Lung (tissue), 11 donors: ENCODE measurements at regions not wholly inside any gene's neighbourhood (a gene's known extent, or its start where the extent isn't known, plus 50 kb on each side); places are given as distances from the start of the nearest gene placed in this dataset.

Experiments
- ATAC-seq: fragments of 200-7000 bp; cut with Tn5 transposase; one replicate; pipeline ENCODE4 v1.9.1; 2020; ENCODE audit warnings: moderate number of reproducible peaks; ENCODE audit not compliant: insufficient read depth, low FRiP score
- DNase-seq, 3 donors: peaks; one replicate each; pipeline ENCODE4 v3.0.0-alpha.2; 2013 to 2017
- H3K27ac ChIP-seq, 2 donors: one replicate each; pipeline ENCODE4 v1.5.1; 2013; ENCODE audit warnings: mild to moderate bottlenecking in 2 of 2, moderate library complexity in 2 of 2, control low read depth in 1 of 2, inconsistent platforms in 1 of 2, low read depth in 1 of 2, low read length in 1 of 2
- H3K27me3 ChIP-seq, 3 donors: one replicate each; pipeline ENCODE4 v1.5.1; 2013; ENCODE audit warnings: low read length in 2 of 3; ENCODE audit not compliant: control insufficient read depth in 3 of 3, insufficient read depth in 3 of 3
- H3K36me3 ChIP-seq, 4 donors: one replicate each; pipeline ENCODE4 v1.5.1; 2013; ENCODE audit warnings: low read length in 4 of 4, mild to moderate bottlenecking in 1 of 4, moderate library complexity in 1 of 4; ENCODE audit not compliant: control insufficient read depth in 4 of 4, insufficient read depth in 4 of 4
- H3K4me1 ChIP-seq, 5 donors: one replicate each; pipeline ENCODE4 v1.5.1; 2013; ENCODE audit warnings: low read length in 5 of 5, mild to moderate bottlenecking in 2 of 5, moderate library complexity in 1 of 5; ENCODE audit not compliant: control insufficient read depth in 5 of 5, insufficient read depth in 5 of 5
- H3K4me3 ChIP-seq: one replicate; pipeline ENCODE4 v1.5.1; 2013; ENCODE audit warnings: mild to moderate bottlenecking, control low read depth, moderate library complexity
- H3K9ac ChIP-seq, 2 donors: one replicate each; pipeline ENCODE4 v1.5.1; 2013; ENCODE audit warnings: low read length in 2 of 2, control low read depth in 1 of 2; ENCODE audit not compliant: insufficient read depth in 1 of 2
- H3K9me3 ChIP-seq, 4 donors: one replicate each; pipeline ENCODE4 v1.5.1; 2013; ENCODE audit warnings: low read length in 3 of 4, mild to moderate bottlenecking in 1 of 4, moderate library complexity in 1 of 4; ENCODE audit not compliant: control insufficient read depth in 4 of 4, insufficient read depth in 3 of 4
- WGBS, 2 donors: extraction: QIAGEN DNeasy Blood & Tissue Kit; methylation state at CpG; one replicate each; pipeline ENCODE4 v1.1.7; 2013; 5-methylcytosine and 5-hydroxymethylcytosine counted together
- TF ChIP-seq, protein P1 (sequence below): IDR thresholded peaks from 2 replicates; pipeline ENCODE4 v1.5.1; 2012; ENCODE audit warnings: mild to moderate bottlenecking; ENCODE audit errors: control extremely low read depth, extremely low read depth
- donor health status: control.
- donor health status: control.
- donor health status: Bipolar disorder and iron deficiency.
- donor health status: healthy.
- donor health status: DM: yes; HTN: yes; CAD: no.

- TF ChIP-seq, protein P1, sequence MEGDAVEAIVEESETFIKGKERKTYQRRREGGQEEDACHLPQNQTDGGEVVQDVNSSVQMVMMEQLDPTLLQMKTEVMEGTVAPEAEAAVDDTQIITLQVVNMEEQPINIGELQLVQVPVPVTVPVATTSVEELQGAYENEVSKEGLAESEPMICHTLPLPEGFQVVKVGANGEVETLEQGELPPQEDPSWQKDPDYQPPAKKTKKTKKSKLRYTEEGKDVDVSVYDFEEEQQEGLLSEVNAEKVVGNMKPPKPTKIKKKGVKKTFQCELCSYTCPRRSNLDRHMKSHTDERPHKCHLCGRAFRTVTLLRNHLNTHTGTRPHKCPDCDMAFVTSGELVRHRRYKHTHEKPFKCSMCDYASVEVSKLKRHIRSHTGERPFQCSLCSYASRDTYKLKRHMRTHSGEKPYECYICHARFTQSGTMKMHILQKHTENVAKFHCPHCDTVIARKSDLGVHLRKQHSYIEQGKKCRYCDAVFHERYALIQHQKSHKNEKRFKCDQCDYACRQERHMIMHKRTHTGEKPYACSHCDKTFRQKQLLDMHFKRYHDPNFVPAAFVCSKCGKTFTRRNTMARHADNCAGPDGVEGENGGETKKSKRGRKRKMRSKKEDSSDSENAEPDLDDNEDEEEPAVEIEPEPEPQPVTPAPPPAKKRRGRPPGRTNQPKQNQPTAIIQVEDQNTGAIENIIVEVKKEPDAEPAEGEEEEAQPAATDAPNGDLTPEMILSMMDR: no peak
- ATAC-seq: no peak
Observed at GRCh38 chr1:172938681-172939080, 112.1 kb downstream of the TNFSF18 start.

GRCh38 chr1:172939475-172939874 lies 111.3 kb downstream of the TNFSF18 start:
- 32 to 79% methylated on average over 4 of the region's 4 CpGs for WGBS, 2 donors
- TF ChIP-seq, protein P1: no peak
- H3K9me3 ChIP-seq: no peaks in the 10 kb centered on the region
- H3K27me3 ChIP-seq: no peaks in the 10 kb centered on the region
- H3K4me3 ChIP-seq: no peak overlapping the region
- peaks cover 0 to 19% (median 8%) of the 10 kb centered on the region in 5 donors for H3K4me1 ChIP-seq
- no peaks in the 10 kb centered on the region for H3K36me3 ChIP-seq
- no peak overlapping the region for H3K9ac ChIP-seq
- no peak overlapping the region for H3K27ac ChIP-seq
- DNase-seq (no peak), ATAC-seq (no peak)

More at GRCh38 chr1:172938681-172939080, 112.1 kb downstream of the TNFSF18 start:
- Histone ChIP-seq H3K4me3 (no peak overlapping the region), H3K27ac (no peak overlapping the region), H3K9me3 (no peaks in the 10 kb centered on the region), H3K36me3 (no peaks in the 10 kb centered on the region), H3K27me3 (no peaks in the 10 kb centered on the region), H3K9ac (no peak overlapping the region), H3K4me1 (peaks cover 0 to 22% (median 8%) of the 10 kb centered on the region in 5 donors)
- DNase-seq: no peak

- Histone ChIP-seq H3K4me1 (peaks cover 0 to 19% (median 8%) of the 10 kb centered on the region in 5 donors), H3K4me3 (no peak overlapping the region), H3K27ac (no peak overlapping the region), H3K27me3 (no peaks in the 10 kb centered on the region), H3K9ac (no peak overlapping the region), H3K36me3 (no peaks in the 10 kb centered on the region), H3K9me3 (no peaks in the 10 kb centered on the region)
- peak; percentile 56 to 67 (median 59) for DNase-seq
- no peak for ATAC-seq
- 62 to 78% methylated on average over 5 of the region's 5 CpGs for WGBS, 2 donors
- TF ChIP-seq, protein P1: no peak
Observed at GRCh38 chr1:172940174-172940855, 110.4 kb downstream of the TNFSF18 start.

GRCh38 chr1:172941471-172941870 lies 109.3 kb downstream of the TNFSF18 start:
- Histone ChIP-seq H3K4me3 (no peak overlapping the region), H3K4me1 (peaks cover 0 to 19% (median 8%) of the 10 kb centered on the region in 5 donors), H3K9me3 (no peaks in the 10 kb centered on the region), H3K9ac (no peak overlapping the region), H3K27ac (no peak overlapping the region), H3K27me3 (no peaks in the 10 kb centered on the region), H3K36me3 (no peaks in the 10 kb centered on the region)
- 81 to 87% methylated on average over 1 of the region's 1 CpG for WGBS, 2 donors
- no peak for ATAC-seq
- TF ChIP-seq, protein P1: no peak
- no peak for DNase-seq
